Activated CD8-positive, alpha-beta memory T cell treated with anti-CD3 and anti-CD28 coated beads for 1 hour (primary cell): ENCODE measurements at regions not wholly inside any gene's neighbourhood (a gene's known extent, or its start where the extent isn't known, plus 50 kb on each side); places are given as distances from the start of the nearest gene placed in this dataset.
"Not testable (repeated sequence)": the region's sequence is repeated elsewhere in the genome, so short reads cannot be mapped to it uniquely, and the experiment has no call there.

ENCODE experiments used
- DNase-seq, 2 donors: peaks; one replicate each; pipeline ENCODE4 v3.0.0-alpha.2; 2020; ENCODE audit warnings: low read depth in 1 of 2; ENCODE audit errors: extremely low read depth in 1 of 2

GRCh38 chr10:123221418-123221817, 67.2 kb downstream of the BUB3 start:
- DNase-seq = no peak

GRCh38 chr10:123222832-123223231, 68.6 kb downstream of the BUB3 start:
- no peak for DNase-seq

GRCh38 chr10:123227706-123228105, 73.5 kb downstream of the BUB3 start:
- no peak for DNase-seq

- DNase-seq = no peak
Measured at GRCh38 chr10:123229927-123230630, 75.9 kb downstream of the BUB3 start.

- DNase-seq = not testable (repeated sequence)
Measured at GRCh38 chr10:123232879-123233278, 78.7 kb downstream of the BUB3 start.

GRCh38 chr10:123235014-123235413, 80.8 kb downstream of the BUB3 start:
- not testable (repeated sequence) for DNase-seq

- no peak for DNase-seq
Measured at GRCh38 chr10:123236126-123236525, 81.9 kb downstream of the BUB3 start.

- DNase-seq = no peak
Measured at GRCh38 chr10:123240250-123240649, 86.0 kb downstream of the BUB3 start.

- no peak for DNase-seq
Measured at GRCh38 chr10:123240776-123241175, 86.6 kb downstream of the BUB3 start.

GRCh38 chr10:123241391-123242141, 87.4 kb downstream of the BUB3 start:
- DNase-seq = no peak

GRCh38 chr10:123244747-123245146, 90.5 kb downstream of the BUB3 start:
- DNase-seq = no peak

- DNase-seq = no peak
Measured at GRCh38 chr10:123245264-123245663, 91.1 kb downstream of the BUB3 start.

- no peak for DNase-seq
Measured at GRCh38 chr10:123249894-123250293, 95.7 kb downstream of the BUB3 start.

- no peak for DNase-seq
Measured at GRCh38 chr10:123250640-123251039, 96.4 kb downstream of the BUB3 start.

- no peak for DNase-seq
Measured at GRCh38 chr10:123252779-123253178, 98.6 kb downstream of the BUB3 start.

GRCh38 chr10:123254343-123254742, 100.1 kb downstream of the BUB3 start:
- not testable (repeated sequence) for DNase-seq

GRCh38 chr10:123257904-123258456, 103.8 kb downstream of the BUB3 start:
- no peak for DNase-seq

GRCh38 chr10:123259081-123259480, 104.9 kb downstream of the BUB3 start:
- DNase-seq = no peak

GRCh38 chr10:123259791-123260190, 105.6 kb downstream of the BUB3 start:
- no peak for DNase-seq

GRCh38 chr10:123262456-123262855, 108.3 kb downstream of the BUB3 start:
- DNase-seq = no peak

- no peak for DNase-seq
Measured at GRCh38 chr10:123266971-123267370, 112.8 kb downstream of the BUB3 start.

- no peak for DNase-seq
Measured at GRCh38 chr10:123269017-123269552, 114.9 kb downstream of the BUB3 start.
